EH (cell line): ENCODE measurements at regions not wholly inside any gene's neighbourhood (a gene's known extent, or its start where the extent isn't known, plus 50 kb on each side); places are given as distances from the start of the nearest gene placed in this dataset.
A peak's percentile ranks its signal among the peaks of the same experiment; 100 is the strongest.

Source experiments
- DNase-seq: peaks from one replicate; pipeline ENCODE4 v3.0.0-alpha.2; 2015; ENCODE audit warnings: low read depth

DNA sequence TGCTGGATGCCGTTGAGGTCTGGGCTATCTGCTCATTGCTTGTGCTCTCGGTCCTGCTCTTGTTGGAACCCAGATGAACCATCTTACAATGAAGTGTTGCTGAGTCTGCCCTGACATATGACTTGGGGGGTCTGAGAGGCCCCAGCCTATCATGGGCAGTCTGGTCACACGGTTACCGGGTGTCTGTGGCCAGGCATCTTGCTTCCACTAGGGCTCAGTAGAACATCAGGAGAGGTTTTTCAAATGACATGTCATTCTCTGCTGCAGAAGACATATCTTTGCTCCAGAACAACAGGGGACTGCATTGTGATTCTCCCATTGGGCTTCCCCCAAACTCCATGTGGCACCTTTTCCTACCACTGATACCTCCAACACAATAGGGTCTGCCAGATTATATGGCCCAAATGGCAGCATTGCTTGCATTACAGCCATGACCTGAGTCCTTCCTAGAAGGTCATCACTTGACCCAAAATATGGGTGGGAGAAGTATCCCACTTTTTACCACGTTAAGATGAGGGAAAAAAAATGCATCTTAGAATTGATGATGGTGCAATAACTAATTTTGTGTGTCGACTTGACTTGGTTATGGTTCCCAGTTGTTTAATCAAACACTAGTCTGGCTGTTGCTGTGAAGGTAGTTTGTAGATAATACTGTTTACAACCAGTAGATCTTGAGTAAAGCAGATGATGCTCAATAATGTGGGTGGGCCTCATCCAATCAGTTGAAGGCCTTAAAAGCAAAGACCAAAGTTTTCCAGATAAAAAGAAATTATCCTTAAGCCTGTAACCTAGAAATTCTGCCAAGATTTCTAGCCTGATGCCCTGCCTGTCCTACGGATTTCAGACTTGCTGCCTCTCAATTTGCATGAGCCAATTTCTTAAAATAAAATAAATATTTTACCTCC, 241.0 kb downstream of the QKI start:
- peak; percentile 9 for DNase-seq

GRCh38 chr6:163651915-163652668, 237.6 kb downstream of the QKI start:
- DNase-seq = peak; percentile 2

- no peak for DNase-seq
These were observed 236.9 kb downstream of the QKI start for GRCh38 chr6:163651426-163651825.

DNA sequence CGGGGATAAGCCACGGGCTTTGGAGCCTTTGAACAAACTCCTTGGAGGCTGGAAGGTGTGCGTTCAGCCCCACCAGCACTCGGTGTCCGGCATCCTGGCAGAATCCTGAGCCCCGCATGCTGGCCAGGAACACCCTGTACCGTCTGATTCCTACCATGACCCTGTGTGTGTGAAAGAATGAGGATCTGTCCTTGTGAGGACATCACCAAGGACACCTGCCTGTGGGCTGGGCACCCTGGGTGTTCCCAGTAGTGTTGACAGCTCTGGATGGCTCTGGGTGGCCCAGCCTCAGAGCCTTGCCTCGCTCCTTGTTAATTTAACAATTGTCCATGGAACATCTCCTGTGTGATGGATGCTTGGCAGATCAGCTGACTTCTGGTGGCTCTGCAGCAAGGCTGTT, 234.3 kb downstream of the QKI start:
- DNase-seq = no peak

- no peak for DNase-seq
These were observed 233.1 kb downstream of the QKI start for GRCh38 chr6:163647624-163648023.

GRCh38 chr6:163646866-163647265, 232.3 kb downstream of the QKI start:
- DNase-seq = no peak

DNA sequence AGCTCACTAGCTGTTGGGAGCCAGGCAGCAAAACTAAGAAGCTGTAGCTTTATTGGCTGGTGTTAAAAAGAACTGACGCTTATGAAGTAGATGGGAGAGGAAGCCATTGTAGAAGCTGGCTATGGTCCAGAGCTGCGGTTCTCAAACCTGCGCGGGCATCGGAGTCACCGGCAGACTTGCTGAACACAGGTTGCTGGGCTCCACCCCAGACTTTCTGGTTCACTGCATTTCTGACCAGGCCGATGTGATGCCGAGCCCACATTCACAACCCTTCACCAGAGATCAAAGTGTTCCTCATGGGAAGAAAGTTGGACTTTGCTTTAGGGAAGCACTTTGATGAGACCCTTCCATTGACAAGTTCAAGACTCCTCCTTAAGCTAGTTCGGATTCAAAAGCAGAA, 231.6 kb downstream of the QKI start:
- no peak for DNase-seq

- DNase-seq = no peak
These were observed 231.0 kb downstream of the QKI start for GRCh38 chr6:163645560-163645959.

DNA sequence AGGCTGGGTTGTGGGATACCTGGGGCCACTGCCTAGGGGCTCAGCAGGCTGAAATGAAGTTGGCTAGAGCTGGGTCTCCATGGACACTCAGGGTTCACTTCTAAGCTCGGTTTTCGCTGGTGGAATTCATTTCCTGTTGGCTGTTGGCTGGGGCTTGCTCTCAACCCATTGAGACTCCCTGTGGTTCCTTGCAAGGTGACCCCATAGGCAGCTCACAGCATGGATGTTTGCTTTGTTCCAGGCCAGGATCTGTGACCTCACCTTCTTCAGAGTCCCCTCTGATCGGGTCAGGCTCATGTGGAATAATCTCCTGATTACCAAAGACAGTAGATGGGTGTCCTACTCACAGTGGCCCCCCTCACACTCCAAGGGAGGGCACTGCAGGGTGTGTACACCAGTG, 229.3 kb downstream of the QKI start:
- no peak for DNase-seq

DNA sequence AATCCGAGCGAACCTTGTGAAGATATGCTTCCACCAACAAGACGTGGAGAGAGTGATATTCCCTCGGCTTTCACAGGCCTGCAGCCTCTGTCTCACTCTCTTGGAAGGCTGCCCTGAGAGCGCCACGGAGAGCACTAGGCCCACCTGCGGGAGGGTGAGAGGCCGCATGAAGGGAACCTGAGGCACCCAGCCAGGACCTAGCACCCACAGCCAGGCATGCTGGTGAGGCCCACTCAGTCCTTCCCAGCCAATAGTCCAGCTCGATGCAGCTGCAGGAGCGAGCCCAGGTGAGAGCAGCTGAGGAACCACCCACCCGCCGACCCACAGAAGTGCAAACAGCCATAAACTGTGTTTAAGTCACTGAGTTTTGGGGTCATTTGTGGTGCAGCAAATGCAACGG, 227.2 kb downstream of the QKI start:
- DNase-seq = no peak

GRCh38 chr6:163640641-163641040, 226.1 kb downstream of the QKI start:
- no peak for DNase-seq

DNA sequence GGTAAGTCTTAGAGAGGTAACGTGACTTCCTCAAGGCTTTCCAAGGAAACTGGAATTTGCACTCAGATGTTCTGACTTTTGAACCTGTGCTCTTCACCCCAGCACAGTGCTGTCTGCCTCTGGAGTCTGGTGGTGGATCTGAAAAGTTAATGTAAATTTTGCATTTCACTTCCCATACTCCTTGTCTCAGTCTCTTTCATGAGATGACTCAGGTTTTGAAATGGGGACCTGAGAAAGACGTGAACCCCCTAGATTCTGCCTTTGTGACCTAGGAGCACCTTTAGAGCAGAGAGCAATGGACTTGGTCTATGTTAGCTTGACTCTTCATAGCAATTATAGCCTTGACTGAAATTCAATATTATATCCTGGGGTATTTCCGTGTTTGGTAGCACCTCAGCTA, 223.0 kb downstream of the QKI start:
- no peak for DNase-seq

- no peak for DNase-seq
These were observed 221.3 kb downstream of the QKI start for GRCh38 chr6:163635731-163636364.

DNA sequence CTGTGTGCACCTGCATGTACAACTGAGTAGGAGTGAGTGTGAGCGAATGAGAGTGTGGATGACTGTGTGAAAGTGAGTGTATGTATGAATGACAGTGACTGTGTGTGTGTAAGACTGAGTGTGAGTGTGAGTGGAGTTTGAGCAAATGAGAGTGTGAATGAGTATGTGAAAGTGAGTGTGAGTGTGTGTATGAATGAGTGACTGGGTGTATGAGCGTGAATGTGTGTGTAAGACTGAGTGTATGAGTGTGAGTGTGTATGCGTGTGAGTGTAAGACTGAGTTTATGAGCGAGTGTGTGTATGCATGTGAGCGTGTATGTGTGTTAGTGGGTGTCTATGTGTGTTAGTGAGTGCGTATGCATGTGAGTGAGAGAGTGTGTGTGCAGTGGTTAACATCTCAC, 220.8 kb downstream of the QKI start:
- no peak for DNase-seq

DNA sequence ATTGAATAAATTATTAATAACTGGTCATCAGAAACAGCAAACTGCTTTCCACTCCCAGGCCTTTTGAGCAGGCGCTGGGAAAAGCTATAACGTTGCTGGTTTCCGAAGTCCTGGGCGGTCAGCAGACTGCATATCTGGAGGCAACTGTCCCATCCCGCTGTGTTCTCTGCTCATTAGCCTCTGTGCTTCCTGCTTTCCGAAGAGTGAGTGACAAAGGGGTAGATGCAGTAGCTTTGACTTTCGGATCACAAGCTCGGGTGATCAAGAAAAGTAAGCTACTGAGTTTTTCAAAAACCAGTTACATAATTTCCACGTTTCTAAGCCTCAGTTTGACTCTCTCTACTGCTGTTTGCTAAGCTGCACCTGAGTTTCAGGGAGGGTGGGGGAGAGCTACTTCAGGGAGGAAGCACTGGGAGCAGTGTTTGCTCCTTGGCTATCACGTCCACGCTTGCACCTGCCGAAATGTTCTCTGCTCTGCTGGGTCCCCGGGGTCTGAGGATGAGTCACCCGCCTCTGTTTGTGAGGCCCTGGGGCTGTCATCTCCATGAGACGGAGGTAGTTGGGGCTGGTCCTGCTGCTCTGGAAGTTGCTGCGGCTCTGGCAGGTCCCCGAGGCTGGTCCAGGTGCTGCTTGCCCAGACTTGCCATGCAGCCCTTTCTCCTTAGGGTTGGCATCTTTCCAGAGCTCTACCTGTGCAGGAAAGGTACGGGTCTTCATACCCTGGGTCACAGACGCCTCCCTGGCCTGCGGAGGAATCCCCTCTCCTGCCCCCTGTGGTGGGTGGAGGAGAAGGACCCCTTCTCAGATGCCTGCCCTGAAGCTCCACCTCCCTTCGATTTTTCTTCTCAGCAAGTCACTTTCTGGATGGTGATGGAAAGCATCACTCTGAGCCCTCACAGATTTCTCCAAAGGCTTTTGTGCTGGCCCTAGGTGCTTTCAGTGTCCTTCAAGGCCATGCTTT, 220.0 kb downstream of the QKI start:
- no peak for DNase-seq

DNA sequence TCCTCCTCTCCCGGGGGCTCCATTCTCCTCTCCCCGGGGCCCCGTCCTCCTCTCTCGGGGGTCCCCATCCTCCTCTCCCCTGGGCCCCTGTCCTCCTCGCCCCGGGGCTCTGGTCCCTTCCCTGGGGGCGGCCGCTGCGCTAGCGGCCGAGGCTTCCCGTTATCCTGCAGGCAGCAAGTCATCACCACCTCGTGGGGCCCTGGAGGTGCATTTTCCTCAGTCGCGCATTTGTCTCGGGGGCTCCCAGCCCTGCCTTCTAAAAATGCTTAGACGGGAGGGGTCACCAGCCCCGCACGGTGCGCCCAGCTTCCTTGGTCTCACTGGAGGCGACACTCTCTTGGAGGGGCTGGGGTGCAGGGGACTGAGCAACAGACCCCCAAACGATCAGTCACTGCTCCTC, 216.5 kb downstream of the QKI start:
- DNase-seq = no peak

DNA sequence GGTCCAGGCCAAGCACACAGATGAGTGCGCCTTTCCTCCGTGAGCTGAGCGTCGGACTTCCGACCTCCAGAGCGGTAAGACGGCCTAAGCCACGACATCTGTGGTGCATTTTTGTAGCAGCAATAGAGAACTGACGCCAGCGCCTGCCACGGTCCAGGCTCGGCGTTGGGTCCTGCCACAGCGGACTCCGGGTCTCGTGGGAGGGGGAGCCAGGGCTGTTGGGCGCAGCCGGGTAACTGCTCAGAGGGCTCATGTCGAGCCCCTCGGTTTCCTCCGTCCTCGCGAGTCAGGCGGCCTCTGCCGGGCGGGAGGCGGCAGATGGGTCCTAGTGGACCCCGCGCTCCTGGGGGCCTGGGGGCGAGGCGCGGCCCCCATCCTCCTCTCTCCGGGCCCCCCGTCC, 216.1 kb downstream of the QKI start:
- DNase-seq = no peak

DNA sequence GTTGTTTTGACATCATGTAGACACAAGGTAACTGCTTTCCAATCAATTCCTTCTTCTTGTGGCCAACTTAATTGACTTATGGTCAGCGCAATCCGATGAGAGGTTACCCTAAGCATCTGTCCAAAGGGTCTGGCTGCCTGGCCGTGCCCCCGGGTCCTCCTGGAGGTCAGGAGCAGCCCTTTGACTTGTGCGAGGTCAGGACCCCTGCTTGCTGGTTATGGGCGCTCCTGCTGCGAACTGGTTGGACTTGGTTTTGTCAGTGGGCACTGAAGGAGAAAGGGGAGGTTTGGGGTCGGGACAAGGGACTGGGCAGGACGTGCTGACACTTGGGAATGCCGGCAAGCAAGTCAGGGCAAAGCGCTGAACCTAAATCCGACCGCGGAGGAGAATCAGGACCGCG, 215.6 kb downstream of the QKI start:
- DNase-seq = no peak
